GM19452 (cell line): ENCODE measurements at regions not wholly inside any gene's neighbourhood (a gene's known extent, or its start where the extent isn't known, plus 50 kb on each side); places are given as distances from the start of the nearest gene placed in this dataset.

Experiments used
- ATAC-seq: cut with Tn5 transposase; IDR thresholded peaks from one replicate; pipeline ENCODE4 v1.9.1; 2021; ENCODE audit not compliant: unreplicated experiment

DNA sequence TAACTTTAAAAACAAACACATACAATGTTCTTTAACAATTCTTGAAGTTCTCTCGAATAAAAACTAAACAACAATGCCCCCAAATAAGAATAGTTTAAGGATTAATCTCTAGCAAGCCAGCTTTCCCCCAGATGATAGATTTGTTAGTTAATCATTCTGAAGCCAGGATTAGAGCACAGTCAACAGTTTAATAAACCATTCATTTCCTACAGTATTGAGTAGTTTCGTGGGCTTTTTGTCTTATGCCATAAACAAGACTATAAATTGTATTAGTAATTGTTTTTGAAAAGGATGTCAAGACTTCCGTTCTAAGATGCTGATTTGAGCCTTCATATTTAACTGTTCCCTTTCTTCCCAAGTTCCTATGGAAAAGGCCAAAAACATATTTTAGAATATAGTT lies 136.6 kb downstream of the PIK3R1 start:
- no peak for ATAC-seq

DNA sequence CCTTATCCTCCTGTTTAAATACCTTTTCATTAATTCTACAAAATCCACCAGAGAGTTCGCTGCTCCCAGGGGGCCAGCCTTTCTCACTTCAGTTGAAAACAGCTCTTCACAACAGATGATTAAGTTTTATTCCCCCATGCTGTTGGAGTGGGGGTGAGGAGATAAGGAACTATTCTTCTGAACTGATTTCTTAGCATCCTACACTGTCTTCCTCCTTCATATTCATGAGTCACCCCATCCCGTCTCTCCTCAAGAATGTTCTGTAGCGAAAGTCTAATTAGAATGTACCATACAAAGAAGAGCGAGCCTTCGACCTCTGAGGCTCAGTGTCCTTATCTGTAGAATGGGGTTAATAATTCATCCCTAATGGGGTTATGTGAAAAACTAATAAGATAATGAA lies 138.0 kb downstream of the PIK3R1 start:
- ATAC-seq: no peak

DNA sequence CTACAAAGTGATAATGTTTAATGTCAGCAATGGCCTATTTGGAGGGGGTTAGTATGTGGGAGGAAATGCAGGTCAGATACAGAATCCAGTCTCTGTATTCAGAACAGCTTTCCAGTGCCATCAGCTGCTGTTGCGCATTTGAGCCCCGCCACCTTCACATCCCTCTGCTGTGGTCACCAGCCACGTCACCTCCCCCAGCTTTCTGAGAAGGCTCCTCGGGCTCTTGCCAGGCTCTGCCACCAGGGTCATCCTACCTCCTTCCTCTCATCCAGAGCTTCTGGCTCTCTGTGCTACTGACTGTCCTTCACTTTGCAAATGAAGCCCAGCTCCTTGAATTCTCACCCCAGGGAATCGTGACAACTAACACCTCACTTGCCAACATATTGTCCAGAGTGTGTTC lies 138.8 kb downstream of the PIK3R1 start:
- no peak for ATAC-seq

DNA sequence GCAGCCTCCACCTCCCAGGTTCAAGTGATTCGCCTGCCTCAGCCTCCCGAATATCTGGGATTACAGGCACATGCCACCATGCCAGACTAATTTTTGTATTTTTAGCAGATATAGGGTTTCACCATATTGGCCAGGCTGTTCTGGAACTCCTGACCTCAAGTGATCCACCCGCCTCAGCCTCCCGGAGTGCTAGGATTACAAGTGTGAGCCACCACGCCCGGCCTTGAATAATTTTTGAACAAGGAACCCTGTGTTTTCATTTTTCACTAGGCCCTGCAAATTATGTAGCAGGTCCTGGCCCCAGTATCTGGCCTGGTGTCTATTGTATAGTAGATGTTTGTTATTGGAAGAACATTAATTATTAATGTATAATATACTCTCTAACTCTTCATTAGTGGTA lies 140.7 kb downstream of the PIK3R1 start:
- ATAC-seq: no peak

DNA sequence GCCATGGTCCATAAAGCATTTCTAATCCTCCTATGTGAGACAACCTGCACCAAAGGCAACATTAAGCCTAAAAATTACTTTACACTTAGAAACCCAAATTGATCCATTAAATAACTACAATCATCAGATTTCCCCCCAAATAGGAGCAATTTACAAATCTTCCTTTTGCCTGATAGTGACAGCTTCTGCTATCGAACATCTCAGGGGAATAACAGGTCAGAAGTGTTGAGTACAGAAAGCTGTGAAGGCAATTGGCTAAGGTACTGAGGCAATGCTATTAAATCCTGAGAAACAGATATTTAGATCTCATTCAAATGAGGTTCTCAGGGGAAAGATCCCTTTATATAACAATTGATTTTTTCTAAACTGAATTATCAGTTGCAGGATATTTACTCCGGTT lies 141.1 kb downstream of the PIK3R1 start:
- no peak for ATAC-seq

DNA sequence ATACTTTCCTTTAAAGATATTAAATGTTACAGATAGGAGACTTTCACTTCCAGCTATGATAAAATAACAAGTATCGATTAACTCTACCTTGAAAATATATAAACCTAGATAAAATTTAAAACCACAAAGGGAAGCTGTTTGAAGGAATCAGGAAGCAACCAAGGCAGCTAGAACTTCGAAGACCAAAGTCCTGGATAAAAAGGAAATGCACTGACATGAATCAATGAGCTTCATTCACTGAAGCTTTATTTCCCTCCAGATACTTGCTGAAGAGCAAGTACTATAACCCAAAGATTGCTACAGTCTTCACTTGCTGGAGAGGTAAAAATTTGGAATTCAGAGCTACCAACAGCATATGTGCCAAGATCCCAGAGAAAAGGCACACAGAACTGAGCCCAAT lies 144.1 kb downstream of the PIK3R1 start:
- ATAC-seq: no peak

DNA sequence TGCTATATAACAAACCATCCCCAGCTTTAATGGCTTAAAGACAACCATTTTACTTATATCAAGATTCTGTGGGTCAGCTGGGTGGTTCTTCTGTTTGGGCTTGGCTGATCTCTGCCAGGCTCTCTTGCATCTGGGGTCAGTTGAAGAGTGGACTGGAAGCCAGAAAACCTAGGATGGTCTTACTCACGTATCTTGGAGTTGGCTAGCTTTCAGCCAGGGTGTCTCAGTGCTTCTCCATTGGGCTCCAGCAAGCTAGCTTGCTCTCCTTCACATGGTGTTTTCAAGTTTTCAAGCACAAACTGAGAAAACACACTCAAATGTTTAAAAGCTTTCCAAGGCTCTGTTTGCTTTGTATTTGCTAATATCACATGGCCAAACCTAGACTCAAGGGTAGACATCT lies 146.8 kb downstream of the PIK3R1 start:
- no peak for ATAC-seq

DNA sequence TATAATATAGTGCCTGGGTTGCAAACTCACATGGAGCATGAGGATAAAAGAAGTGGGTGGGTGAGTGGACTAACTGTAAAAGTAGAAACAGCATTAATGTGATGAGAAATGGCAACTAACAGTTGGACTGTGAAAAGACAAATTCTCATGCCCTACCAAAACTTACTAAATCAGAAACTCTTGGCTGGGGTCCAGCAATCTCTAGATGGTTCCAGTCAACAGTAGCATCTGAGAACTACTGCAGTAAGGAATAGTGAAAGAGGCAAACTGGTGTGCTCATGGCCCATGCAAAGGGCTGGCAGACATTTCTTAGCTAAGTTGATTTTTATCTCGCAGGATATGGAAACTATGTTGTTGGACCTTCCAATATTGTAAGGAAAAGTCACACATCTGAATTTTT lies 150.3 kb downstream of the PIK3R1 start:
- no peak for ATAC-seq

DNA sequence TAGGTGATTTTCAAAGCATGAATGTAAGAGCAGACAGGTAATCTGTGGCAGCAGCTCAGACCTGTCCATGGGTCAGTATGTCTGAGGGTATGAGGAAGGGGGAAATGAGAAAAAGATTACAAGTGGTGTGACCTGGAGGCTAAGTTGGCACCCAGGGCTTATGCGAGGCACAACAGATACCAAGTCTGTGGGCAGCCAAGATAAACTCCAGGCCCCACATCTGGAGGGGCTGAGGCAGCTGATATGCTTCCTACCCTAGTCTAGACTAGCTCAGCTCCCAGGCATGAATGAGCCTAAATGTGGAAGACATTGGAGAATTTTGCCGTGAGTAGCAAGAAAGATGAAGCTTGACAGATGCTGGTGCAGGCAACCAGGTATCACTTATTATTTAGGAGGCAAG lies 151.7 kb downstream of the PIK3R1 start:
- ATAC-seq: no peak

DNA sequence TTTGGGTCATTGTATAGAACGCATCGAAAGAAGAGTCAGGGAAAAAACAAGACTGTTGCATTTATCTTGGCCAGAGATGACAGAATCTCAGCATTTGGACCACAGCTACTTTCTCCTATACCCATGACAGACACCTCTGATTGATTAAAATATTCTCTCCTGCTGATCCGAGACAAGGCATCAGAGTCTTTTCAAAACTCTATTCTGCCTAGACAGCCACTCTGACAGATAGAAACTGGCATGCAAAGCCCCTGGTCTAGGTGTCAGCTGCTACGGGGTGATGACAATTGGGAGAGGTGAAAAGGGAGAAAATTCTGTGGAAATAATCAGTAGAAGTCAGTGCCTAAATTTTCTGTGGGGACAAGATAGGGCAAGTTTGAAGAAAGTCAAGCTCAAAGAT lies 152.2 kb downstream of the PIK3R1 start:
- ATAC-seq: no peak

DNA sequence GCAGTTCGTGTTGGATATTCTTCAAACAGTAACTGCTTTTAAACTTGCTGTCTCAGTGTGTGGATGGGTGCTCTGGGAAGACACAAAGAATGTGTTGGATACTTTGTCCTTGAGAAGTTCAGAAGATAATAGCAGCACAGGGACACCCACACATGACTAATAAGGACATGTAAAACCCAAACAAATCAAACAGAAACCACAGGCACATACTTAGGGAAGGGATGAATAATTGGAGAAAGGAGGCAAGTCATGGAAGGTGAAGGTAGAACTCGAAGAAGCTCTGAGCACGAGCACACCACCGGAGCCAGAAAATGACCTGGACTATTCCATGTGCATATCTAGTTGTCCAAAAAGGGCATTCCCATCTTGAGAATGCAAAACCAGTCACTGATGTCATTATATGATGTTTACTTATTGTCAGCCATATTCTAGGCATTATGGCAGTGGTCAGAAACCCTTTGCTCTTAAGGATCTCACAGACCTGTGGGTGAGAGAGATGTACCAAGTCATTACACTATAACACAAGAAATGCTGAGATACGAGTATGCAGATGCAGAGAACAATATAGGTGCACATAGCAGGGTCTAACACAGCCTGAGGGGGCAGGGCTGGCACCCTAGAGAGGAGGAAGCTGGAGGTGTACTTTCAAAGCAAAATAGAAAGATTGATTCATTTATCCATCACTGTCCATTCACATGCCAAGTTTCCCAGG lies 152.9 kb downstream of the PIK3R1 start:
- no peak for ATAC-seq

DNA sequence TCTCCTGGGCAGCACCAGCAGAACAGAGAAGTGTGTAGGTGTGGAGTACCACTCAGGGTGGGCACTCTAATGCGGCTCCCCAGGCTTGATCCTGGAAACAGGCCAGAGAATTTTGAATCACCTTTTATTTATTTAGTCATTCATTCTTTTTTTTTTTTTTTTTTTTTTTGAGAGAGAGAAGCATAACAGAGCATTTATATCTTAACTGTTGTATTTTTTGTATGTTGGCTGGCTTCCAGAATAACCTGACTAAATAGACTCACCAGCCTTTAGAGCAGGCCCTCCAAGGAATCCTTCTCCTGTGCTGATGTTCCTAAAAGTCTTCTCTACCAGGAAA lies 153.4 kb downstream of the PIK3R1 start:
- no peak for ATAC-seq

DNA sequence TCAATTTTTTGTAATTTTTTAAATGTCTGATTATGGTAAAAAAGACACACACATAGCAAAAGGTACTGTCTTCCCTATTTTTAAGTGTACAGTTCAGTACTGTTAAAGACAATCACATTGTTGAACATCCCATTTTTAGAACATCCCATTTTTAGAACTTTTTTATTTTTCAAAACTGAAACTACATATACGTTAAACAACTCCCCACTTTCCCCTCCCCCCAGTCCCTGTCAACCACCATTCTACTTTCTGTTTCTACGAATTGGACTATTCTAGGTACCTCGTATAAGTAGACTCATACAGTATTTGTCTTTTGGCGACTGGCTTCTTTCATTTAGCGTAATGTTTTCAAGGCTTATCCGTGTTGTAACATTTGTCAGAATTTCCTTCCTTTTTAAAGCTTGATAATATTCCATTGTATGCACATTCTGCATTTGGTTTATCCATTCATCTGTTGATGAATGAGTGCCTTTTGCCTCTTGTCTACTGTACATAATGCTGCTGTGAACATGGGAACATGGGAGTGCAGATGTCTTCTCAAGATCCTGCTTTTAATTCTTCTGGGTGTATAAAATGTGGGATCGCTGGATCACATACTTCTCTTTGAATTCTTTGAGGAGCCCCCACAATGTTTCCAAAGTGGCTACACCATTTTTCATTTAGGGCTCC lies 154.0 kb downstream of the PIK3R1 start:
- ATAC-seq: peak; percentile 77

DNA sequence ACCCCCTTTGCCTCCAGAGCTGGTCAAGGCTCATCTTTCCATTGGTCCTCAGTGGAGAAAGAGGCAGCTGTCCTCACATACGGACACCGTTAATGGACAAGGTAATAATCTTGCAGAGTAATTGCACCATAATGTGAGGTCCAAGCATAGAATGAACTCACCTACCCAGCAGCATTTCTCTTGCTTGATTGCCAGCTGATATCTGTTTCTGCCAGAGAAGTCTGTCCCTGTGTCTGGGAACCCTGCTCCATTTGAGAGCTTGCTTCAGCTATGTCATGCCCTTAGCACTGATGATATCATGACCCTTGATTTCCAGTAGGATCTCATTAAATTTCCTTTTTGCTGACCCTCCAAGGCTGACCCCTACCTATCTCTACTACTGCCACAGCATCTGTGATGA lies 154.6 kb downstream of the PIK3R1 start:
- ATAC-seq: no peak

DNA sequence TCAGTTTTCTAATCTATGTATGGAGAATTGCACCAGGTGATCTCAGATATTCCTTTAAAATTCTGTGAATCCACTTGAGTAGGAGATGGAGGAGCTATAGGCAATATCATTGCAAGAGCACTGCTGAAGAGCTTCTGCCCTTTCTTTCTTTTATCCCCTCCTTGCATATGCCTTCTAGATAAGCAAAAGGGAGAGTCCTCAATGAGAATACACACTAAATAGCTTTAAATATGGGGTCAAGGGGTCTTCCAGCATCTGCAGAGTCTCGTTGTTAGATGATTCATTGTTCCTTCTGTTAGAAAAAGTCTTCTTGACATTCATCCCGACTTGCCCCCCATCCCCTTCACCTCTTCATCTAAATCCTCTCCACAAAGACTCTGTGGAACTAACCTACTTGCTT lies 156.1 kb downstream of the PIK3R1 start:
- no peak for ATAC-seq

DNA sequence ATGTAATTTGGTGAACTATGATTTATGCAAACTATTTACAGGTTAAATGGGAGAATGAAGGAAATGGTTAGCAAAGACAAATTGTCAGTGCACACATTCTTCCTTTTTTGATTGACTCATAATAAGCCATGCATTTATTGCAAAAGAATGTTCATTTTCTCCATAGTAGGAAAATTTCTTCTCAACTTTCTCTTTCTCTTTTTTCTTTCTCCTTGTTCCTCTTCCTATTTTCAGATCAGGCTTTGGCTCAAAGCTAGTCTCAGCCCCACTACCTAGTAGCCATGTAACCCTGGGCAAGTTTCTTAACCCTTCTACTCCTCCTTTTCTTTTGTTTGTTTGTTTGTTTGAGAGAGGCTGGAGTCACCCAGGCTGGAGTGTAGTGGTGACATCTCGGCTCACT lies 156.6 kb downstream of the PIK3R1 start:
- ATAC-seq: no peak

DNA sequence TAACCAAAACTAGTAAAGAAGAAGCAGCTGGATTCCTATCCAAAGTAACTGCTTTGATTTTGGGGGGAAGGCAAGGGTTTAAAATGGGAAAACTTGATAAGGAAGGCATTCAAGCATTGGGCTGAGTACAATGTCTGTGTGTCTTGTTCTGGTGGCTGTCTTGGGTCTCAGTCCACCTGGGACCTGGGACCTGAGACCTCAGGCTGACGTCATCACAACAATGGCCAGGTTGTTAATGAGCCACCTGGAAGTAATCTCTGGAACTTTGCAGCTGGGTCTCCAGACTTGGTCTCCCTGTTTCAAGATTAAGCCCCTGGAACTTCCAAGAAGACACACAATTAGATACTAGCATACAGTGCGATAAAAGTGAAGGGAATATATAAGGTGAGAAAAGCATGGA lies 157.5 kb downstream of the PIK3R1 start:
- no peak for ATAC-seq

DNA sequence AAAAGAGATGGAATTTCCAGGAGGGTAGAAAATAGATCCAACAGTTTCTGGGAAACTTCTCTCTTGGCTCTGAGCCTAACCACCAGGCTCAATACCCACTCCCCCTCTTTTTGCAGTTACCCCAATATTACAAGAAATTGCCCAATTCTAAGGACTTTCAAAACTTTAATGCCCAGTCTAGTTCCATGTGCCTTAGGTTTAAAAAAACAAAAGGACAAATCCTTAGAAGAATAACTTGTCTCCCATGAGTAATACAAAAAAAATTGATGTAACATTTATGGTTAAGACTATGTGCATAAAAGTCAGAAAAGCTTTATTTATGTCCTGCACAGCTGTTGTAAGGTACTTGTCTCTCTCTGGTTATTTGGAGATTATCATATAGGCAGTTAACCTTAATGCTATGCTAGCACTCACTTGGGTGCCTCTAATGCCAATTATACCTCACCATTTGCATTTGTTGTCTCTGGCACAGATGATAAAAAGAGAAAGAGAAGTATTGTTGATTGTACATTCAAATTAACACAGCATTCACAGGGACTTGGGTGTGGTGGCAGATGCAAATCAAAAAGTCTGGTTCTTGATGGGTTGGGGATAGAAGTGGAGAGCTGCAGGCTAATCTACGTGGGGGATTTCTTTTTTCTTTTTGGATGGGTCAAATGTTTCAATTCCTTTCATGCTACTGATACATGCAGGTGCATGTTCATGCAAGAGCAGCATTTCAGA lies 159.4 kb downstream of the PIK3R1 start:
- no peak for ATAC-seq

DNA sequence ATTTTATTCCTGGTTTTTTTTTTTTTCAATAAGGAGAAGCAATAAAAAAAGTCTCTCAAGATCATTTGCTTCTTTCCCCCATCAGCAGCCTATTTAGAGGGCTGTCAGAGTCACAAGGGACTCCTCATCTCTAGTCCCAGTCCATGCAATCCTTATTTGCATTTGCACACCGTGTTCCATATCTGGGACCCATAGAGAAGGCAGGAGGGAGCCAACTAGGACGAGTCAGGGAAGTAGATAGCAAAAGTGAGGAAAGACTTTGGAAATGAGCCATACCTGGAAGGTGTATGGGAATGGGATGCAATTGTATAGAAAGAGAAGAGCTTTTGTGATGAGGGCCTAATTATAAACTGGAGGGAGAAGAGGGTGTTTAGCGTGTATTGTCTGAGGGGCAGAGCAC lies 160.0 kb downstream of the PIK3R1 start:
- no peak for ATAC-seq

DNA sequence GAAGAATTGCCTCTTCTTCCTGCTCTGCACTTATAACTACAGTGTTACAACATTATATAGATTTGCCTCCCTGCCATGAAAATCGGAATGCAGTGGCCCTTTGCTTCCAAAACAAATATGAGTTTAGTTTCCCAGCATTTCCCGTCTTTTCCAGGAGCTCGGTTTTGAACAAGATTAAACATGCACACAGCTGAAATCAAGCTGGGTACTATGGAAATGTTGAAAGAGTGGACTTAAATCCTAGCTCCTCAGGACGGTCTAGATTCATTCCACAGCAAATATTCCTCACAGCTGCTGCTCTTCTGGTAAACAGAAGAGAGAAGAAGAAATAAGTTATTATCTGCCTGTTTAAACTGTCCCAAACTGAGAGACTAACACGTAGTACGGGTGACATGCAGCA lies 161.4 kb downstream of the PIK3R1 start:
- ATAC-seq: no peak

DNA sequence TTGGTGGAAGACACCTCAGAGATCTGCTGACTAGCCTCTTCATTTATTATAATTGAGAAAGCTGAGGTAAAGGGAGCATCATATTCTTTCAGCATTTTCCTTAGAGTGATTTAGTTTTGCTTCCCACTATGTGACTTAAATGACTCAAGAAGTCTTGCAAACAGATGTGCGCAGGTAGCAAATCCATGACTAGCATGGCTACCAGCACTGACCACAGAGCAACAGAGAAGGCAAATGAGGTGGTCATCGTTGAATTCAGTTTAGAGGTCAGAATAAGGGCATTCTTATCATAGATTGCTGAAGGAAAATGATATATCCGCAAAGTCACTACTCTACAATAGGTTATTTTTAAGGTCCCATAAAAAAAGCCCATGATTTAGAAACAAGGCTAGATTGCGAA lies 162.2 kb downstream of the PIK3R1 start:
- ATAC-seq: no peak

DNA sequence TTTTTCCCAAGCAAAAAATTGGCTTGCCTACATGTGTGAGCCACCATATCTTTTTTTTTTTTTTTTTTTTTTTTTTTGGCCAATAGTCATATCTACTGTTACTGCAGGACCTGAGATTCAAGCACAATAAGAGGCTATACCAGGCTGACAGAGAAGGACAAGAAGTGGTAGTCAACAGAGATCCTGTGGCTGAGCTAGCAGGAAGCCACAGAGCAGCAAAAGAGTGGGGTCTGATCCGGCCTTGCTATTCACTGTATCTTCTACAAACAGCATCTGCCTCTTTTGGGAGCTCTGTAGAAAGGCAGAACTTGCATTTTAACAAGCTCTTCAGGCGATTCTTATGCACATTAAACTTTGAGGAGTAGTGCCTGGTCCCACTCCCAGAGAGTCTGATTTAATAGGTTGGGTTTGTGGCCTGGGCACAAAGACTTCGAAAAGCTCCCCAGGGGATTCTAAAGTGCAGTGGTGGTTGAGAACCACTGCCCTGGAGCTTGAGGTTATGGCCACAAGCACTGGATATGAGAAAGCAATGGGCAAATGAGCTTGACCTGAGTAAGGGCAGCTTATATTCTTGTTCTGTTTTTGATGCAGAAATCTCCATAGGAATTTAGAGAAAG lies 162.8 kb downstream of the PIK3R1 start:
- ATAC-seq: peak; percentile 88
